HG03439 (cell line): ENCODE measurements at regions not wholly inside any gene's neighbourhood (a gene's known extent, or its start where the extent isn't known, plus 50 kb on each side); places are given as distances from the start of the nearest gene placed in this dataset.
"Not testable (repeated sequence)": the region's sequence is repeated elsewhere in the genome, so short reads cannot be mapped to it uniquely, and the experiment has no call there.

Experiments used
- ATAC-seq: cut with Tn5 transposase; IDR thresholded peaks from one replicate; pipeline ENCODE4 v1.9.1; 2021; ENCODE audit warnings: mild to moderate bottlenecking, moderate library complexity; ENCODE audit not compliant: unreplicated experiment

DNA sequence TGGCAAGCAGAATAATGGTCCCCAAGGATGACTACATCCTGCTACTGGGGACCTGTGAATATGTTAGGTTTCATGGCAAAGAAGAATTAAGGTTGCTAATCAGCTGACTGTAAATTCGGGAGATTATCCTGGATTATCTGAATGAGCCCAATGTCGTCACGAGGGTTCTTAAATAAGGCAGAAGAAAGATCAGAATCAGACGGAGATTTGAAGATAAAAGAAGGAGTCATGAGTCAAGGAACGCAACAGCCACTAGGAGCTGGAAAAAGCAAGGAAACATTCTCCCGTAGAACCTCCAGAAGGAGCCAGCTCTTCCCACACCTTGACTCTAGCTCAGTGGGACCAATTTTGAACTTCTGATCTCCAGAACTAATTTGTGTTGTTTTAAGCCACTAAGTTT lies 82.9 kb upstream of the APBB1IP start:
- no peak for ATAC-seq

DNA sequence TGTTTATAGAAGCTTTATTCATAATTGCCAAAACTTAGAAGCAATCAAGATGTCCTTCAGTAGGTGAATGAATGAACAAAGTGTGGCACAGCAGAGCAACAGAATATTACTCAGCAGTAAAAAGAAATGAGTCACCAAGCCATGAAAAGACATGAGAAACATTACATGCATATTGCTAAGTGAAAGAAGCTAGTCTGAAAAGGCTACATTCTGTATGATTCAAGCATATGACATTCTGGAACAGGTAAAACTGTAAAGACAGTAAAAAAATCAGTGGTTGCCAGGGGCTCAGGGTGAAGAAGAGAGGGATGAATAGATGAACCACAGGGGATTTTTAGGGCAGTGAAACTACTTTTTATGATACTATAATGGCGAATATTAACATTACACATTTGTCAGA lies 80.9 kb upstream of the APBB1IP start:
- ATAC-seq: peak; percentile 73

DNA sequence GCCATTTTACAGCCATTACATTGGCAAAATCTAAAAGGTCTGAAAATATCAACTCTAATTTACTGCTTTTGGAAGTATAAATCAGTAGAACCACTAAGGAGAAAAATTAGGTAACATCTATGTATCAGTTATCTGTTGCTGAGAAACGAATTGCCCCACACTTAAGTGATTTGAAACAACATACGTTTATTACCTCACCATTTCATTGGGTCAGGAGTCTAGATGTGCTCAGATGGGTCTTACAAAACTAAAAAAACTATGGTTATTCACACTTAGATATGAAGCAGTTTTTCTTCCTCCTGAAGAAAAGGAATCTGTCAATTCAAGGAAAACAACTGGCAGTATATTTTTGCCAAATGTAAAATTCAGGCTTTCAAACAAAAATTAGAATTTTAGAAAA lies 80.1 kb upstream of the APBB1IP start:
- ATAC-seq: no peak

DNA sequence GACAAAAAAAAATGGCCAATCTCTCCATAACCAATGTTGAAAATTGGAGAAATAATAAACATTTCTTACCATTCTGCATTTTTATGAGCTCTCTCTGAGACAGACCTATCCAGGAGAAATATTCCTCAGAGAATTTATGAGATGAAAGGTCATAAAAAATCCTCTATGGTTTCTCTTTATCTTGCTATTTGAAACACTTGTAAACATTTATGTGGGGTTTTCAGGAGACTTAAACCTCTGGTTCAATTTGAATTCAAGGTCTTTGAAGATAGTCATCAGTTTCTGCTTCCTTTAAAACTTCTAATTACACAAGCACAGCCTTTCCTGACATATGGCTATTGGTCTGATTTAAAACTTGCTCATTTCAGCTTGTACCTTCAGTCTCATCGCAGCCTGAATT lies 78.5 kb upstream of the APBB1IP start:
- ATAC-seq: no peak

DNA sequence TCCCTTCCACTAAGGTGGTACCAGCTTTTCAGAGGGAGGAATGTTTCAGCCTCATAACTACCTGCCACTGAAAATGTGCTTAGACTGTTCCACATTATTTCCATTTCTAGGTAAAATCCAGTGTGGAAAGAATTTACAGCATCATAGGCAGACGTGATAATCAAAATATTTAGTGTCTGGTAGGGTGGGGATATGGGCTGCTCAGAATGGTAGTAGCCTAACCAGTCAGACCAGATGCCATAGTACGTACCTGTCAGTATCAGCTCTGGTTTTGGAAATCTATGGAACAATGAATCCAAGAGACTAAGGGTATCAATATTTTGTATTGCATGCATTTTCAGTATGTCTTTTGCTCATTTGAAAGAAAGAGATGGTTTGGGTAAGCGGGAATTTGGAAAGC lies 76.8 kb upstream of the APBB1IP start:
- no peak for ATAC-seq

DNA sequence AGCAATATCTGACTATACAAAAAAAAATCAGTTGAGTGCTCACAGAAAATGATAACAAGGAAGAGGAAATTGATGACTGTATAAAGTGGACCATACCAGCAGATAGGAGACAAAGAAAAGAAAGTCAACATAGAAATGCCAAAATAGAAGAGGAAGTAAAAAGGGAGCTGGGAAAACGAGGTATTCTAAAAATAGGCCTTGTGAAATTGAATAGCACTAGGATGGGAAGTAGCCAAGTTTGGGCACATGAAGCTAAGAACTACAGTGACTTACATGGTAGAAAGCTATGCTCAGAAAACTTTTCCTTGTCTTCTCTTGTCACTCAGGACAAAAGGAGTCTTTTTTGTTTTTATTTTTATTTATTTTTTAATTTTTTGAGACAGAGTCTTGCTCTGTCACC lies 76.2 kb upstream of the APBB1IP start:
- no peak for ATAC-seq

DNA sequence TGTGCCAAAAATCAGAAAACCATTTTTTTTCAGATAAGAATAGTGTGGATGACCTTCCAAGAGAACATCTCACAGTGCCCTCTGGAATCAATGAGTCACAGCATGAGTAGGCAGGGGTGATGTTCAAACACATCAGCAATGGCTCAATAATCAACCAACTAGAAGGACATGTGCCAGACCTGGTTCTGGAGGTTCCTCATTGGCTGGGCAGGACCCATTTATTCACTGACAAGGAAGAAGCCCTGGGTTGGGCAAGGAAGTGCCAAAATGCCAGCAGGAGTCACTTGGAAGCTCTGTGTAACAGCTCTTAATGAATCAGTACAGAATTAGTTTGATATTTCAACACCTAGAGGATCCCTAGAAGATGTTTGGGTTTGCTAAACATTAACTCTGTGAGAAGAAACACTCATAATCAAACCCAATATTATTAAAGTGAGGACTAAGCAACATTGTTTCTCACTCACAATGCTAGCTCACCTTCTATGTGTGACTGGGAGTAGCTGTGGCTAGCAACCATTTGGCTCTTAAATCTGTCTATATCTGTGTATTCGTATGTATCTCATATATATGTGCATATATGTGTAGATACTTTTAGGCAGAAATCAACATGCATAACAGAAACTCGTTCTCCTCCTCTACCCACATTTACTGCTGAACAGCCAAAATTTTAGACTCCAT lies 72.3 kb upstream of the APBB1IP start:
- no peak for ATAC-seq

DNA sequence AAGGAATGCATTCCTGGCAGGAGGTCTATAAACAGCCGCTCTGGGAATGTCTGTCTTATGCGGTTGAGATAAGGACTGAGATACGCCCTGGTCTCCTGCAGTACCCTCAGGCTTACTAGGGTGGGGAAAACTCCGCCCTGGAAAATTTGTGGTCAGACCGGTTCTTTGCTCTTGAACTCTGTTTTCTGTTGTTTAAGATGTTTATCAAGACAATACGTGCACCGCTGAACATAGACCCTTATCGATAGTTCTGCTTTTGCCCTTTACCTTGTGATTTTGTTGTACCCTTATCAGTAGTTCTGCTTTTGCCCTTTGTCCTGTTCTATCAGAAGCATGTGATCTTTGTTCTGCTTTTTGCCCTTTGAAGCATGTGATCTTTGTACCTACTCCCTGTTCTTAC lies 71.1 kb upstream of the APBB1IP start:
- ATAC-seq: not testable (repeated sequence)

DNA sequence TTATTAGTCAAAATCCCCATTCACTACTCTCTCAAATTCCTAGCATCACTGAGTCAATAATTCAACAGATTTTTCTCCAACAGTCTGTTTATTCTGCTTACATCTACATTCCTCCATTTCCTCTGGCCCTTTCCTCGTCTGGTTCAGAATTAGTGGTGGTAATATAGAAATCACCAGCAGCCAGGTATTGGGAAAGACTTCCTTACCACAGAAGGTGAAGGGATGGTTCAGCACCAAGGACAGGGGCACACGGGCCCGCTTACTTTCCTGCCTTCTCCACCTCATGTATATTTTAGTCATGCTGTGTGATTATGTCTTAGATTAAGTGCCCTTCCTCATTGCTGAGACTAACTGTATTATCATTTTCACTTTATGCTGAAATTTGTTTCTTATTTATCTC lies 70.4 kb upstream of the APBB1IP start:
- no peak for ATAC-seq

DNA sequence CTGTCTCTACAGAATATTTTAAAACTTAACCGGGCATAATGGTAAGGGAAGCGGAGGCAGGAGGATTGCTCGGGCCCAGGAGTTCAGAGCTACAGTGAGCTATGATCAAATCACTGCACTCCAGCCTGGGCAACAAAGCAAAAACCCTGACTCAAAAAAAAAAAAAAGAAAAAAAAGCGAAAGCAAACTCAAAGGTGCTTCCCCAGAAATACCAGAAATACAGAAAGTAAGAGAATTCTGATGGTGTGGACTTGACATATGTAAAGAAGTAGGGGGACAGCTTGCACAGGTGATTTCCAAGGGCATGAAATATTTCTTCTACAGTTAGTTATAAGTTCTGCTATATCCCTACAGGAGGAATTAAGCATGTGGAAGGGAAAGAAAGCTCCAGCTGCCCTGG lies 69.7 kb upstream of the APBB1IP start:
- ATAC-seq: no peak

DNA sequence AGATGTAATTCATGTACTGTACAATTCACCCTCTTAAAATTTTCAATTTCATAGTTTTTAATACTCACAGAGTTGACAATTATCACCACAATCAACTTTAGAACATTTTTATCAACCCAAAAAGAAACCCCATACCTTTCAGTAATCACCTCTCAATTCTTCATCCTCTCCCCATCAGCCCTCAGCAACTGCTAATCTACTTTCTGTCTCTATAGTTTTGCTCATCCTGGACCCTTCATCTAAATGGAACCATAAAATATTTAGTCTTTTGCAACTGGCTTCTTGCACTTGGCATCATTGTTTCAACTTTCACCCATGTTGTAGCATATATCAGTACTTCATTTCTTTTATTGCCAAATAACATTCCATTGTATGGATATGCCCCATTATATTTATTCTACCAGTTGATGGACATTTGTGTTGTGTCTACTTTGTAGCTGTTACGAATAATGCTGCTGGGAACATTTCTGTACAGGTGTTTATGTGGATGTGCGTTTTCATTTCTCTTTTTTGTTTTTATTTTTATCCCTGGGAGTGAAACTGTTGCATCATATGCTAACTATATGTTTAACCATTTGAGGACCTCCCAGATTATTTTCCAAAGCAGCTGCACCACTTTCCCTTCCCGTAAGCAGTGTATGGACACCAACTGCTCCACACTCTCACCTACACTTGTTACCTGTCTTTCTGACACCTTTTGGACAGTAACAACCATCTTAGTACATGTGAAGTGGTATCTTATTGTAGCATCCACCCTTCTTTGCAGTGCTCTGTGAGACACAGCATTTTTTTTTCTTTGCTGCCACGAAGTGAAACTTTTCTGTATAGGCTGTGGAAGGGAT lies 65.4 kb upstream of the APBB1IP start:
- ATAC-seq: peak; percentile 70

DNA sequence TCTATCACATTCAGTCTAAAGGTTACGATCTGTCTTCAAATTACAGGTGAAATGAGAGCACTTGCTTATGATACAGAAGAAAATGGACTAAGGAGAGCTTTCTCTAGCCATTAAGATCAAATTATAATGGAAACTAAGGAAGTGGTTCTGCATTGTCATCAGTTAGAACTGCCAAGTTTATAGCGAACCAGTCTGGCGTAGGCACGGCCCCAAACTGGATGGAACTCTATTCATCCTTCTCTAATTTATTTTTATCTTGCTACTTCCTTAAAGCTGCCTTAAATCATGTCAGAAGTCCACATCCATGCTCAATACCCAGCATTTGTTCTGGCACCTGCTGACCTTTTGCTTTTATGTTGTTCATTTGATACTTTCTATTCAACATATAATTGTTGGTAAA lies 63.7 kb upstream of the APBB1IP start:
- no peak for ATAC-seq

DNA sequence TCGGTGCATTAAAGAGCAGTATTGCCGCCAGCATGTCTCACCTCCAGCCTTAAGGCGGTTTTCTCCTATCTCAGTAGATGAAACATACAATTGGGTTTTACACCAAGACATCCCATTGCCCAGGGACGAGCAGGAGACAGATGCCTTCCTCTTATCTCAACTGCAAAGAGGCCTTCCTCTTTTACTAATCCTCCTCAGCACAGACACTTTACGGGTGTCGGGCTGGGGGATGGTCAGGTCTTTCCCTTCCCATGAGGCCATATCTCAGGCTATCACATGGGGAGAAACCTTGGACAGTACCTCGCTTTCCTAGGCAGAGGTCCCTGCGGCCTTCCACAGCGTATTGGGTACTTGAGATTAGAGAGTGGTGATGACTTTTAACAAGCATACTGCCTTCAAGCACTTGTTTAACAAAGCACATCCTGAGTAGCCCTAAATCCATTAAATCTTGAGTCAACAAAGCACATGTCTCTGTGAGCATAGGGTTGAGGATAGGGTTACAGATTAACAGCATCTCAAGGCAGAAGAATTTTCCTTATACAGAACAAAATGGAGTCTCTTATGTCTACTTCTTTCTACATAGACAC lies 60.8 kb upstream of the APBB1IP start:
- not testable (repeated sequence) for ATAC-seq

DNA sequence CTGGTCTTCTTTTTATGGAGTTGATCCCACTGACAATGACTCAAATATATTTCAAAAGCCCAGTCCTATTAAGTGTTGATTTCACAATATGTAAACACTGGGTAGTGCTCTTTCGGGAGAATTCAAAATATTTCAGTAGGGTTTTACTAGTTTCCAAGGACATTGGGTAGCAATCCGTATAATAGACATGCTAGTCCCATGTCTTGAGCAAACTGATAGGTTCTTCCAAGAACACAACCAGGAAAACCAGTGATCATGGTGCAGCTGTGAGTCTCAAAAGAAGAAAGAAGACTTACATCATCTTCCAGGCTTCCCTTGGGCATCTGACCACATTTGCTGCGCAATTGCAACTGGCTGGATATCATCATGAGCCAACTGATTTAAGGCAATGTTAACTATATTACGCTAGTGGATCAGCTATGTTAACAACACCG lies 59.3 kb upstream of the APBB1IP start:
- ATAC-seq: no peak

DNA sequence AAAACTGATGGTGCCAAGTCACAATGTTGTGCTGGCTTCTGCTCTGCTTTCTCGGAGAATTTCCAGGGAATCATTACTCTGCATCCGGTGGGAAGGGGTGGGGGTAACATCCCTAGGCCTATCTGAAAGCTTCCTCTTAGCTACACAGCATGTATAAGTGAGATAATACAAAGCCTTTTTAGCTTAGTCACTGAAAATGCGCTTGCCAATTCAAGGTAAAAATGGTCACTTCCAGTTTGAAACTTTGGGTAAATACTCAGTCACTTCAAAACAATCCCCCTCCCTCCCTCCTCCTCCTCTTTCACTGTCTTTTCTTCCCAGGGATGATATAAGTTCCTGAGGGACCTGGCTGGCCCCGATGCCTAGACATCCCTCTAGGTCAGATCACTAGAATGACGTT lies 57.3 kb upstream of the APBB1IP start:
- ATAC-seq: no peak

DNA sequence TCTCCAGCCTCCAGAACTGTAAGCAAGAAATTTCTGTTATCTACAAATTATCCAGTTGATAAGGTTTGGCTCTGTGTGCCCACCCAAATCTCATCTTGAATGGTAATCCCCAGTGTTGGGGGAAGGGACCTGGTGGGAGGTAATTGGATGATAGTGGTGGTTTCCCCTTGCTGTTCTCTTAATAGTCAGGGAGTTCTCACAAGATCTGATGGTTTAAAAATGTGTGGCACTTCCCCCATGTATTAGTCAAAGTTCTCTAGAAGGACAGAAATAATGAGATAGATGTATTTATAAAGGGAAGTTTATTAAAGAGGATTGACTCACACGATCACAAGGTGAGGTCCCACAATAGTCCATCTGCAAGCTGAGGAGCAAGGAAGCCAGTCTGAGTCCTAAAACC lies 56.2 kb upstream of the APBB1IP start:
- ATAC-seq: no peak

DNA sequence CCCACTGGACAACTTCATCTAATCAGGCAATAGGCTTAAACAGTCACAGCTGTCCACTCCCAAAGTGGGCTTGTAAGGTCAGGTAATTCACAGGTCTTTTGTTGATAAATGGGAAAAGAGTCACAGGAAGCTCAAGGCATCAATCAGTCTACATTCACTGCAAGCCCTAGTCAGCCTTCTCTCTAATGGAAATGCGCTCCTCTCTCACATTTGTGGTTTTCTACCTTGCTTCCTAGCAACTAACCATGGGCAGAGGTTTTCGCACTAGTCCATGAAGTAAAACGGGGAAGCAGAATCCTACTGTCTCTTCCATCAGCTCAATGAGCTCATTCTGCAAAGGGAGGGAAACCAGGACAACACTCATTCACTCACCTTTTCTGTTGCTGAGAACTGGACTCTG lies 53.5 kb upstream of the APBB1IP start:
- no peak for ATAC-seq

DNA sequence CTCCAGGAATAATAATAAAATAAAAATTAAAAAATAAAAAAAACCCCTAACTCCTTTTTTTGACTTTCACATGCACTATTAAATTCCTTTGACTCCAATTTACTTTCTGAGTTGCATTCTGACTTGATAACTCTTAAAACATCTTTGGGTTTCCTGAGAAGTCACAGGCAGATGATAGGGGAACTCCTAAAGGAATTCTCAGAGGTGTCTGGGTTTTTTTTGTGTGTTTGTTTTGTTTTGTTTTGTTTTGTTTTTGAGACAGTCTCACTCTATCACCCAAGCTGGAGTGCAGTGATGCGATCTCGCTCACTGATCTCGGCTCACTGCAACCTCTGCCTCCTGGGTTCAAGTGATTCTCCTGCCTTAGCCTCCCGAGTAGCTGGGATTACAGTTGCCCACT lies 52.7 kb upstream of the APBB1IP start:
- ATAC-seq: no peak

DNA sequence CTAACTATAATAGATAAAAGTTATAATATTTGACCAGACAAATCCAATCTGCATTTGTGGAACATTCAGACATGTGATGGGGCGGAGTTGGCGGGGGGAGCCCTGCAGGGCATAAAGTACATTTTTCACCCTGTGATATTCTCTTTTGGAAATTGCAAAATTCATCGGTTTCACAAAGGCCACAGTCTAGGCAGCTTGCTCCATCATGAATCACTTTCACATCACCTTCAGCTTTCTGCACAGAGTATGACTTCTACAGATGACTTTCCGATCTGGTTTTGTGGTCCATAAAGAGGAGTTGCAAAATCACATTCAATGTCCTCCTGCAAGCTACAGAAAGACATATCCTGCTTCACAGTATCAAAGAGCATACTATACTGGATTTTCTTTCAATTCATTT lies 51.4 kb upstream of the APBB1IP start:
- ATAC-seq: no peak
